ENCODE measurements at regions not wholly inside any gene's neighbourhood (a gene's known extent, or its start where the extent isn't known, plus 50 kb on each side); places are given as distances from the start of the nearest gene placed in this dataset.
A peak's percentile ranks its signal among the peaks of the same experiment; 100 is the strongest.

DNA sequence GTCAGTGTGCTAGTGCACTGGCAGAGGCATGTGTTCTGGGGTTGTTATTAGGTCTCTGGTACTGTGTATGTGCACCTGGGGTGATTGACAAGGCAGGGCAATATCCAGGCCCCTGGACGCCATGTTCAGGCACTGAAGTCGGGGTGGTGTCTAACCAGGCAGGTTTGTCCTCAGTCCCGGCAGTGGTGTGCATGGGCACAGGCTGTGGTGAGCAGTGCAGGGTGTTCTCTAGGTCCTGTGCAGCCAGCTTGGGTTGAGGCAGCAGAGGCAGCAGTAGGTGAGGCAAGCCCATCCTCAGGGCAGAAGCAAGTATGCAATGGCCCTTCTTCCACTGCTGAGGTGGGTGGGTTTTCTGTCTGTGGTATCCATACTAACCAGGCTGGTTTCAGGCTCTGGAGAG, 252.3 kb upstream of the LRRC7 start:
- no peak for DNase-seq (ENCODE audit: low spot score)

DNA sequence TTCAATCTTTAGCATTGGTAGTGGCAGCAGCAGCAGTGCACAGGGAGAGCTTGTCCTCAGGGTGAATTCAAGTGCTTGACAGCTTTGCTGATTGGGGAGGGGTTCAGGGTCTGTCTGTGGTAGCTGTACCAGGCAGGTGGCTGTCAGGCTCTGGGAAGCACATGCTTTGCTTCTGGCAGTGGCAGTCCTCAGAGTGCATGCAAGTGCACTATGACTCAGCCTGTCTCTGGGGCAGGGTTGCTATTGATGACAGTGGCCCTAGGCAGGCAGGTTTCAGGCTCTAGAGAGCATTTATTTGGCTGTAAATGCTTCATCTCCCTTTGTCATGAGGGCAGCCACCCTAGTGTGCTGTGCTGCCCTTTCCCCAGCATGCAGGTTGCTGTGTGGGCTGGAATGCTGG, 251.9 kb upstream of the LRRC7 start:
- no peak for DNase-seq (ENCODE audit: low spot score)

DNA sequence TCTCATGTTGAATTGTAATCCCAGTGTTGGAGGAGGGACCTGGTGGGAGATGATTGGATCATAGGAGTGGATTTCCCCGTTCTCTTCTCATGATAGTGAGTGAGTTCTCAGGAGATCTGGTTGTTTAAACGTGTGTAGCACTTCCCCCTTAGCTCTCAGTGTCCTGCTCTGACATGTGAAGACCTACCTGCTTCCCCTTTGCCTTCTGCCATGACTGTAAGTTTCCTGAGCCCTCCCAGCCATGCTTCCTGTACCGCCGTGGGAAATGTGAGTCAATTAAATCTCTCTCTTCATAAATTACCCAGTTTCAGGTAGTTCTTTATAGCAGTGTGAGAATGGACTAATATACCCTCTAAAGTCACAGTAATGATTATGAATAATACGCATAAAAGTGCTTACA, 248.4 kb upstream of the LRRC7 start:
- no peak for DNase-seq (ENCODE audit: low spot score)

DNA sequence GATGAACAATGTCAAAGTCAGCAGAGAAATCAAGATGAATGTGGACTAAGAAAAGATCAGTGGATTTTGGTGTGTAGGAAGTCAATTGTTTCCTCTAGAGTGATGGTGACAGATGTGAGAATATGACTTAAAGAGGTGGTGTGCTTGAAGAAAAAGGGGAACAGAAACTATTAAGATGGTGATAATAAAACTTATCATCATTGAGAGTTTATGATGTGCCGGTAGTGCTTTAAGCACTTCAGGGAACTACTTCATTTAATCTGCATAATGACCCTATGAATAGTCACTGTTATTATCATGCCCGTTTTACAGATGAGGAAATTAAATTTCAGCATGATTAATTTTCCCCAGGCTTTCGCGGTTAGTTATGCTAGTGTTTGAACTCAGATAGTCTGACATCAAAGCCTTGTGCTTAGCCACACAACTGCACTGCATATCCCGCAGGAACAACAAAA, 246.9 kb upstream of the LRRC7 start:
- DNase-seq (ENCODE audit: low spot score), result no peak

DNA sequence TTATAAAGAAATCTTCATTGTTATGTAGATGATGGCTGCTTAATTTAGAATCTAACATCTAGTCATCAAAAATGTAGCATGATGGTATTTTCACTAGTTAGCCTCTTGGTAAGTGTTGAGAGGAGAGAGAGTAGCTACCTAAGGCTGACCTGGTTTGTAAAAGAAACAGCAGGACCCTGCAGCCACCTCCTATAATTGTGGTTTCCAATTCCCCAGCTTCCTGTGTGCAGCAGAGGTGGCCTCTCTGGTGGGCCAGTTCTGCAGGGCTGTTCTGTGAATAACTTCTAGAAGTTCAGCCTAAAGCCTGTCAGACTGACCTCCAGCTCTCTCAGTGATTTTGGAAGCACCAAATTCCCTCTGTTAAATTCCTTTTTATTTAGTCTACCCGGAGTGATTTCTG, 246.4 kb upstream of the LRRC7 start:
- no peak for DNase-seq (ENCODE audit: low spot score)

DNA sequence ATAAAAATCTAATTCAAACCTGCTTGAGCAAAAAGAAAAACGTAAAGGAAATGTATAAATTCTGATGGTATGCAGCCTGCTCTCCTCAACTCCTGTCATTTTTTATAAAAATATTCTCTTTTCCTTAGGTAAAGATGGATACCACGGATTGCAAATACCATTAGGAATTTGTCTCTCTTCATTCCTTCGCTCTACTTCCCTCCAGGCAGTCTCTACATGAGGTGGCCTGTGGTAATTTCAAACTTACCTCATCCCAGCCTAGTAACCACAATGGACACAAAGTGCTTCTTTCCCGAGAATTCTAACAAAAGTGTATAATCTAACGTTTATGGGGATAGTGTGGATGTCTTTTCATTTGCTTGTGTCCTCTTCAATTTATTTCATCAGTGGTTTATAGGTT, 239.5 kb upstream of the LRRC7 start:
- no peak for DNase-seq (ENCODE audit: low spot score)

DNA sequence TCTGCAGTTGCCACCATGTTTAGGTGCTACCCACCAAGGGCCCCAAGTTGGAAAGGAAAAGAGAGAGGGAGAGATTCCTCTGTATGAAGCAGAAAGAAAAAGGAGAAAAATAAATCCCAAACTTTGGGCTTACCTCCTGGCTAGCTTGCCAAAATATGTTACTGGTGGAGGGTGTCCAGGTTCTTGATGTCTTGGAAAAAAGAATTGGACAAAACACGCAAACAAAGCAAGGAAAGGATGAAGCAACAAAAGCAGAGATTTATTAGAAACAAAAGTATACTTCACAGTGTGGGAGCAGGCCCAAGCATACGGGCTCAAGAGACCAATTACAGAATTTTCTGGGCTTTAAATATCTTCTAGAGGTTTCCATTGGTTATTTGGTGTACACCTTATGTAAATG, 204.5 kb upstream of the LRRC7 start:
- no peak for DNase-seq (ENCODE audit: low spot score)

DNA sequence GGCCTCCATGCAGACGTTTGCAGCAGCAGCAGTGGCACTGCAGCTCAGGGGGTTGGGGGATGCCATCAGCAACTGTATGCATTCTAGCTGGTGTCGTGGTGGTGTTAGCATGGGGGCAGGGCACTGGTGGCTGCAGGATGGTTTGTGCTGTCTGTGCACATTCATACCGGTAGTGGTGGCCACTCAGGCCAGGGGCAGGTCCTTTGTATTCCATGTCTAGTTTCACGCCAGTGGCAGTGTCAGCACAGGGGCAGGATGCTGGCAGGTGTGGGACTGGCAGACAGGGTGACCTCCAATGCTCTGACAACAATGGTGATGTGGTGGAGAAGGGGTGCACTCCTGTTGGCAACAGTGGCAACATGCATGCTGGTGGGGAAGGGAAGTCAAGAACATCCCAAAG, 194.2 kb upstream of the LRRC7 start:
- DNase-seq (ENCODE audit: low spot score), result no peak

DNA sequence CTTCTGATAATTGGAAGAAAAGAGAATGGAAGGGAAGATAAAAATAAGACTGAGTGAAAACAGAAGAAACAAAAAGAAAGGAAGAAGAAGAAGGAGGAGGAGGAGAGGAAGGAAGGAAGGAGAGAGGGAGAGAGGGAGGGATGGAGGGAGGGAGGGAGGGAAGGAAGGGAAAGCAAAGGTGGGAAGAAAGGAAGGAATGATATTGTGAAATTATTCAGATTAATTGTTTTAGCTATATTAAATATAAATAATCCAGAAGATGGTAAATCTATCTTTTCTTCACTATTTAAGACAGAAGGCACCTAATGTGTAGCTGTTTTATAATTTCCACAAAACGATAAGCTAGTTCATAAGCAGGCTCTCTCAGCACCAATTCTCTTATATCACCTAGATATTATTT, 191.3 kb upstream of the LRRC7 start:
- no peak for DNase-seq (ENCODE audit: low spot score)

DNA sequence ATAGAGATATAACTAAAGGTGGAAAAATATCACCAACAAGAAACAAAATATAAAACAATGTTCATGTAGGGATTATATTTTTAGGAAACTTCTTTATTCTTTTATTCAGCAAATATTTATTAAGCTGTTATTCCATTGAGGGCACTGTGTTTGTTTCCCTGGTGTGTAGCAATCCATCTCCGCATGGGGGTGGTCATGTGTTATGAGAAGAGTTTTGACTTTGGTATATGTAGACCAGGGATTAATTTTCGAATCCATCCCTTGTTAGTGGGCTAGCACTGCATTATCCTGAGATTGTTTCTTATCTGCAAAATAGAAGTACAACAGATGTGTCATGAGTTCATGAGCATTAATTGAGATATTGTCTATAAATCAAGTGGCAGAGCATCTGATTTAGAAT, 190.2 kb upstream of the LRRC7 start:
- peak; percentile 16 for DNase-seq (ENCODE audit: low spot score)

DNA sequence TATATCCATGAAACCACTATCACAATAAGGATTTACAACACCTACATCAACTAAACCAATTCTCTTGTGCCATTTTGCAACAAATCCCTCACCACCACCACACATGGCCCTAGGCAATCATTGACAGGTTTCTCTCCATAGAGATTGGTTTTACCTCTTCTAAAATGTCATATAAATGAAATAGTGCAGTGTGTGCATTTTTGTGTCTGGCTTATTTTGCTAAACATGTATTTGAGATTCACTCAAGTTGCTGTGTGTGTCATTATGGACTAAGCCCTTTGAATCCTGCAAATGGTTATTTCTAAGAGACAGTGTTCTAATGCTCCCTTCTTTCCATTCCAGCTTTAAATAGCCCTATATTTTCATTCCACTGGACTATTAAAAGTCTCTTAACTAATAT, 179.7 kb upstream of the LRRC7 start:
- DNase-seq (ENCODE audit: low spot score), result no peak

DNA sequence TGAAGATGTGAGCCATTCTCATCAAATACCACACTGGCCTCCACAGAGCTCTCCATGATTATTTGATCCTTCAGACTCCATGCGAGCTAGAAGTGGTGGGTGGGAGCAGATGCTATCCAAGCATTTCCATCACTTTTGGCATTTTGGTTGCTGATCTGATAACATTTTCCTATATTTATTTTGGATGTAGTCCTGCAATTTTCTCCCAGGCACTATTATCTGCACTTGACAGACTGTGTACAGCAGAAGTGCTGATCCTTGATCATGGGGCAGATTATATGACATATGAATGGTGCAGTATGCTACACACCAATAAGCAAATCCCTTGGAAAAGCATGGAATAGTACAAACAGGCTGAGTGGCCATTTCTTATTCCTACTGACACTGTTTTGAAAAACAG, 167.6 kb upstream of the LRRC7 start:
- DNase-seq (ENCODE audit: low spot score), result no peak

DNA sequence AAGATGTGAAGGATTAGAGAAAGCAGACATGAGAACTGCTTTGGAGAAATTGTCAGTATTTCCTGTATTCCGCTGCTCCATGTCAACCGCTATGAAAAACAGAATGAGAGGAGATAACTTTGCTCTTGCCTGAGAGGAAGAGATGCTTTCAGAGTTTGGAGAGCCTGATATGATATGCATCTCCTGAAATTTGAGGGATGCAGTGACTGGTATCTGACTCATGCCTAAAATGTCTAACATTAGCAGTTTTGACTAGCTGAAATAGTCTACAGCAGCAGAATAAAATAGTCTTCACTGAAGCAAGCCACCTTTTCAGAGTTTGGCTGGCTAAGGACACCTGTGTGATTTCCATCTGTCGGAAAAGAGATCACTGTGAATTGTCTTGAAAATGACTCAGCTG, 165.8 kb upstream of the LRRC7 start:
- no peak for DNase-seq (ENCODE audit: low spot score)

DNA sequence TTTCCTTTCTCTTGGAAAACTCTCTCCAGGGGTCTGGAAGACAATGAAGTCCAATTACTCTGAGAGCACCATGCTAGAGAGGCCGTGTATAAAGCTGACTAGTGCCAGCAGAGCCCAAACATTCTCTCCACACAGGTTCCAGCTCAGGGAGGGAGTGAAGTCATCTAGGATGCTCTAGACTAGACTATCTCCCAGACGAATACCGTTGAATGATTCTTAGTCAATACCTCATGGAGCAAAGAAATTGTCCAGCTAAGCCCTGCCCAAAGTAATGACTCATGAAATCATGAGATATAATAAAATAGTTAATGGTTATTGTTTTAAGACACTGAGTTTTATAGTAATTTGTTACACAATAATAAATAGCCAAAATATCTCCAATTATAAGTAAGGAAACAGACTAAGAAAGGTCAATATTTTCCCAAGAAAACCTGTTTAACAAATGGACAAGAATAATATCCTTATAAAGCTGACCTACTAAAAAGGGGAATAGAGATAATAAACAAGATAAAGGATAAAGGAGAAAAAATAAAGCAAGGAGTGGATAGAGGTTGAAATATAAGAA, 163.9 kb upstream of the LRRC7 start:
- DNase-seq (ENCODE audit: low spot score), result no peak

DNA sequence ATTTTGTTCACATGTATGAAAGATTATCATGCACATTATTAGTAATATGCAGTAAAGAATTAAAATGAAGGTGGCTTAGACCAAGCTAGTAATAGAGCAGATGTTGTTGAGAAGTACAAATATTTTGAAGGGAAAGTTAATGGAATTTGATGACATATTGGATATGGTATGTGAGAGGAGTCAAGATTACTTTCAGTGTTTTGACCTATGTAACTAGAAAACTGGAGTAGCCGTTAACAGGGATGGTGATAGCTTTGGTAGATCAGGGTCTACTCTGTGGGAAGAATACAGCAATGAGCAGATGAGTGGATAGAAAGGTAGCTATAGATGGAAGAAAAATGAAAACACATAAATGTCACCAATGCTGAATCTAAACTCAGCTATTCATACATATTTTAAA, 163.2 kb upstream of the LRRC7 start:
- DNase-seq (ENCODE audit: low spot score), result no peak

DNA sequence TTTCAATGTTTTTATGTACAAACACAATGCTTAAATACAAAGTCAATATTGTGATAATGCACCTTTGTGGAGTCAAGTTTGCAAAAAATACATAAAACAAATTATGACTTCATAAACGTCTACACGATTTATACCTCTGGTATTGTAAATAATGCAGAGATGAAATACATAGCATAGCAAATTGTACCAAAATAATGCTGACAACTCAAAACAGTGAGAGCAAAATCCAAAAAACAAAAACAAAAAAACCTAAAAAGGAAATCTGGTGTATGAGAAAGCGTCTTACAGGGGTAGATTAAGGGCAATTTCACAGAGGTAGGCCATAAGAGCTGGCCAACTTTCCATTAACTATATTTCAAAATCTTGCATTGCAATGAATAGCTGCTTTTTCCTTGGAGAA, 161.5 kb upstream of the LRRC7 start:
- no peak for DNase-seq (ENCODE audit: low spot score)

DNA sequence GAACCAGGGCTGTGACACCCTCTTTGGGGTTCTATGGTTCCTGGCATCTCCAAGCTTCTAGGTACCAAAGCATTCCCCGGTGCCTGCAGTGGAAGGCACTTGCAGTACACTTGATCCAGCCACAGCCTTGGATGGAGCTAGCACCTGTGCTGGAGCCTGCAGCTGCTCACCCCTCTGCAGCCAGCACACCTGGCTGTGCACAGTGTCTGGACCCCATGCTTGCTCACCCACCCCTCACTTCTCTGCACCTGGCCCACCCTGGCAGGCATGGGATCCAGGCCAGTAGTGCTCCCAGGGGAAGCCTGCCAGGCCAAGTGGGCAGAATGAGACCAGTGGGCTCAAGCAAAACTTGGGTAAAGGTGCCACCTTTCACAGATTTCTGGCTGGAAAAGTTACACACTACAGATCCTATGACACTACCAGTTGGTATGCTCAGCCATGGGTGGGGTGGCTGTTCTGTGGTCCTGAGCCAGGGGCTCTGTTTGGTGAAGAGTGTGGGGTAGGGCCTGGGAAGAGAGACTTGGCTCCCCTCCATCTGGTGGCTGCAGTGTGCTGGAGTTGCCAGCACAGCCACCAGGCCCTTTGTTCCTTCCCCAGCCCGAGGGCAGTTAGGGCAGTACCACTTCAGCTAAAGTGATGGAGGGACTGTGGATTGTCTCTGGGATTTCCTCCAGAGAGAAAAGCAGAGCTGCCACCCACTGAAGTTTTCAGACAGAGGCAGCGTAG, 157.8 kb upstream of the LRRC7 start:
- DNase-seq (ENCODE audit: low spot score), result no peak

DNA sequence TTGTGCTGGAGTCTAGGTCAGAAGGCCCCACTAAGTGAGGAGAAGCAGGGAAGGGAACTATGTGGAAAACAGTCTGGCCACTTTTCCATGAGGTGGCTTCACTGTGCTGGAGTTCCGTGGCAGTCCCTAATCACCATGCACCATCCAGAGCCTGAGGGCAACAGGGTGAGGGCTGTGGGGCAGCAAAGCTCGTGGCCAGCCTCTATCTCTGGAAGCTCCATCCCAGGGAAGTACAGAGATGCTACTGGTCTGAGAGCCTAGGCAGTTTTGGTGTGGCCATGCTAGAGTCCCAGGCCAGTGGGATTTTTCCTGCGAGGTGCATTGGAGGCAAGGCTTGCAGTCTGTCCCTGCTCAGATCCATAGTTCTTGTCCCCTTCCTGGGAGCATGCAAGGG, 157.3 kb upstream of the LRRC7 start:
- DNase-seq (ENCODE audit: low spot score), result no peak

DNA sequence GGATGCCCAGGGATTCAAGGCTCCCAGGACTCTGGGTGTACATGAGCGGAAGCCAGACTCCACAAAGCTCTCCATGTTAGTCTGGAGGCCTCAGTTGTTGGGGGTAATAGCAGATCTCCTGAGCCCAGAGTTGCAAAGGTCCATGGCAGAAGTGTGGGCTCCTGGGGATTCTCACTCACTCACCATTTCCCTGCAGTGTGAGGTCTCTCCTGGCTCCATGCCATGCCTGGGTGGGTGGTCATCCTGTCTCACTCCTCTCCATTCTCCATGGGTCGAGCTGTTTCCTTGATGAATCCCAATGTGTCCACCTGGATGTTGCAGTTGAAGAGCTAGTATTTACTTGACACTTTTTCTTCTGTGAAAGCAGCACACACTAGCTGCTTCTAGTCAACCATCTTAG, 156.8 kb upstream of the LRRC7 start:
- DNase-seq (ENCODE audit: low spot score), result no peak

DNA sequence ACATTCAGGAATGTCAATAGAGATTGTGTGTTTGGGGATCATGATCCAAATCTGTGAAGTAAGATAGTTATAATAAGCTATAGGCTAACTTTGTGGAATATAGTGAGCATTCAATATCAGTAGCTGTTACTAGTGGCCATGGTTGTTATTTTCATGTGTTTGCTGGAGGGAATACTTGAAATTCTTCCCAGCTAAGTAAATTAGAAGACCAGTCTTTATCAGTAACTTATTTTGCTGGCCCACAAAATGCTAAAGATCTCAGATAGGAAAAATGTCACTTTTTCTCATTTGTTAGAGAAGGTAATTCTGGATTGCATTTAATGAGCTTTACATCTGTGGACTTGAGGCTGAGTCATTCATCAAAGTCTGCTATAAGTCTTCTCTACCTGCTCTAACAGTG, 156.1 kb upstream of the LRRC7 start:
- no peak for DNase-seq (ENCODE audit: low spot score)

DNA sequence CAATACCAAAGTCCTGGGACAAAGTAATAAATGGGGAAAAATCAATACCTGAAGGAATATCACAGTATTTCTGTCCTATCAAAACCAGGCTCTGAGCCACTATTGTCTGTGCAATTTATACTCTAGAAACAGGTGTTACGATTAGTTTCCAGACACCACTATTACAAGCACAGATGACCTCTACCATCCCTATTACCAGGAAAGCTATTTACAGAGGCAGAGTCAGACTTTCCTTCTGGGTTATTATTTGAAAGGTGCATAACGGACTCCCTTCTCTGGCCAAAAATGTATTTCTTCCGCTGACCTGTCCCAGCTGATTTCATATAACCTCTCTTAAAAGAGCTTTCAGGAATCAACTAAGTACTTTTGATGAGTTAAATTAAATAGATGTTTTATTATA, 154.6 kb upstream of the LRRC7 start:
- no peak for DNase-seq (ENCODE audit: low spot score)

DNA sequence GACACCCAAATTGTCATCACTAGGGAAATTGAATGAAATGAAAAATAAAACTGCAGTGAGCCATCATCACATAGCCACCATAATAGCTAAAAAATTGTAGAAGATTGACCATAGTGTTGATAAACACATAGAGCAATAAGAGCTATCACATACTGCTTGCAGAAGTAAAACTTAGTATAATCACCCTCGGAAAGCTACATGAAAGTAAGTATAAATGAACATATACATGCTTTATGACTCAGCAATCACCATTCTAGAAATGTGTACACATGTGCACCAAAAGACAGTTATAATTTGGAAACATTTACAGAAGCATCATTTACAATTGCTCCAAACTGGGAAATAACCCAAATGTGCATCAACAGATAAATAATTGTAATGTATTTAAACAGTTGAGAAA, 153.1 kb upstream of the LRRC7 start:
- DNase-seq (ENCODE audit: low spot score), result no peak

DNA sequence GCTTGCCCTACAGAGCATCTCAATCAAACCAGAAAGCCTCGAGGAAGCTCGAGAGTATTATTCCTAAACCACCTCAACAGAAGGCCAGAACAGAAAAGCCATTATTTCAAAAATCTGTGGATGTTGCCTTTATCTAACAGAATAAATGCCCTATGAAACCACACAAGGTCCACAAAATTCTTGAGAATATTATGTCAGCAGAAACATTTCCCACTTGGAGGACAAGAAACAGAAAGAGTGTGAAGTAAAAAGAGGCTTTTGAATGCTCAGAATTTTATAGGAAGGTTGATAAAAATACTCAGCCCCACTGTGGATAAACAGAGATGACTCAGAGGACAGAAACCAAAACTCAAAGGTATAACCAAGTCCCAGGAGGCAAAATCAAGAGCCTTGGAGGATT, 146.4 kb upstream of the LRRC7 start:
- no peak for DNase-seq (ENCODE audit: low spot score)

DNA sequence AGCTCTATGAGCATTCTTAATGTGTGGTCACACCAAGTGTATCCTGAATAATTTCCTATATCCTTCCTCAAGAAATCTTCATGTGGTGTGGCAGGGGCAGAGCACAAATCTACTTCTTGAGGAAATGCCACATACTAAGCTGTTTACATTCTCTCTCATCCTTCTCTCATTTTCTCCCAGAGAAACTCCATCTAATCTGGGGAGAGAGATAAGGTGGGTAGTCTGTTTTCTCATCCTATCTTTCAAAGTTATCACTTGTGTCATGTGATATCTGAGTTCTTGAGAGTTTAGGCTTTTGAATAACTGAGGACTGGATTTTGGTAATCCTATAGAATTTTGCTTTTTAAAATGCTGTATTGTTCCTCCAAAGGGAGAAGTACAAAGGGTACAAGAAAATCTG, 141.9 kb upstream of the LRRC7 start:
- DNase-seq (ENCODE audit: low spot score), result no peak

All from HT-29 (cell line).